Pons (tissue), 1 donor: ENCODE measurements at regions not wholly inside any gene's neighbourhood (a gene's known extent, or its start where the extent isn't known, plus 50 kb on each side); places are given as distances from the start of the nearest gene placed in this dataset.
"Not testable (repeated sequence)": the region's sequence is repeated elsewhere in the genome, so short reads cannot be mapped to it uniquely, and the experiment has no call there.

Source experiments
- DNase-seq: peaks from one replicate; pipeline ENCODE4 v3.0.0-alpha.2; 2016; ENCODE audit warnings: low spot score

GRCh38 chrX:23458957-23459356 is 124.3 kb downstream of the PTCHD1 start:
- DNase-seq: not testable (repeated sequence)

- DNase-seq: no peak
These were observed 130.6 kb downstream of the PTCHD1 start for GRCh38 chrX:23465105-23465791.

- no peak for DNase-seq
These were observed 131.3 kb downstream of the PTCHD1 start for GRCh38 chrX:23465985-23466384.

GRCh38 chrX:23478056-23478455 is 143.4 kb downstream of the PTCHD1 start:
- DNase-seq: no peak

GRCh38 chrX:23478561-23478960 is 143.9 kb downstream of the PTCHD1 start:
- DNase-seq: no peak

- no peak for DNase-seq
These were observed 147.9 kb downstream of the PTCHD1 start for GRCh38 chrX:23482561-23482960.

- no peak for DNase-seq
These were observed 148.7 kb downstream of the PTCHD1 start for GRCh38 chrX:23483396-23483795.

- no peak for DNase-seq
These were observed 159.3 kb downstream of the PTCHD1 start for GRCh38 chrX:23493941-23494374.

- DNase-seq: no peak
These were observed 160.1 kb downstream of the PTCHD1 start for GRCh38 chrX:23494741-23495140.

GRCh38 chrX:23497919-23498318 is 163.3 kb downstream of the PTCHD1 start:
- no peak for DNase-seq

- no peak for DNase-seq
These were observed 165.3 kb upstream of the PRDX4 start for GRCh38 chrX:23501974-23502373.

- DNase-seq: no peak
These were observed 163.3 kb upstream of the PRDX4 start for GRCh38 chrX:23503835-23504539.

- no peak for DNase-seq
These were observed 162.8 kb upstream of the PRDX4 start for GRCh38 chrX:23504540-23504884.

- DNase-seq: no peak
These were observed 162.4 kb upstream of the PRDX4 start for GRCh38 chrX:23504895-23505294.

GRCh38 chrX:23505531-23506303 is 161.6 kb upstream of the PRDX4 start:
- DNase-seq: no peak

GRCh38 chrX:23509256-23509655 is 158.0 kb upstream of the PRDX4 start:
- no peak for DNase-seq

GRCh38 chrX:23511793-23512192 is 155.5 kb upstream of the PRDX4 start:
- DNase-seq: no peak

- DNase-seq: no peak
These were observed 154.2 kb upstream of the PRDX4 start for GRCh38 chrX:23513121-23513520.

GRCh38 chrX:23514082-23514481 is 153.2 kb upstream of the PRDX4 start:
- no peak for DNase-seq

GRCh38 chrX:23515028-23515427 is 152.3 kb upstream of the PRDX4 start:
- DNase-seq: no peak

- DNase-seq: not testable (repeated sequence)
These were observed 144.2 kb upstream of the PRDX4 start for GRCh38 chrX:23523026-23523657.

GRCh38 chrX:23524467-23524866 is 142.8 kb upstream of the PRDX4 start:
- no peak for DNase-seq

- no peak for DNase-seq
These were observed 141.8 kb upstream of the PRDX4 start for GRCh38 chrX:23525531-23525930.
